NCI-H2196 (cell line): ENCODE measurements at regions not wholly inside any gene's neighbourhood (a gene's known extent, or its start where the extent isn't known, plus 50 kb on each side); places are given as distances from the start of the nearest gene placed in this dataset.
A peak's percentile ranks its signal among the peaks of the same experiment; 100 is the strongest.

Experiments used
- DNase-seq: peaks from one replicate; lab custom pipeline; 2025; ENCODE audit not compliant: unreplicated experiment; lab: John Stamatoyannopoulos, UW

GRCh38 chr16:6106061-6106460 is 1008.5 kb upstream of the EEF2KMT start:
- DNase-seq: no peak

GRCh38 chr16:6105115-6105514 is 1007.5 kb upstream of the EEF2KMT start:
- DNase-seq: no peak

- DNase-seq: no peak
Measured at GRCh38 chr16:6104428-6104827, 1006.8 kb upstream of the EEF2KMT start.

GRCh38 chr16:6103561-6103960 is 1006.0 kb upstream of the EEF2KMT start:
- DNase-seq: no peak

GRCh38 chr16:6099102-6099501 is 1001.5 kb upstream of the EEF2KMT start:
- no peak for DNase-seq

- no peak for DNase-seq
Measured at GRCh38 chr16:6096931-6097670, 999.5 kb upstream of the EEF2KMT start.

- DNase-seq: no peak
Measured at GRCh38 chr16:6095414-6095813, 997.8 kb upstream of the EEF2KMT start.

GRCh38 chr16:6091021-6091420 is 993.4 kb upstream of the EEF2KMT start:
- no peak for DNase-seq

DNA sequence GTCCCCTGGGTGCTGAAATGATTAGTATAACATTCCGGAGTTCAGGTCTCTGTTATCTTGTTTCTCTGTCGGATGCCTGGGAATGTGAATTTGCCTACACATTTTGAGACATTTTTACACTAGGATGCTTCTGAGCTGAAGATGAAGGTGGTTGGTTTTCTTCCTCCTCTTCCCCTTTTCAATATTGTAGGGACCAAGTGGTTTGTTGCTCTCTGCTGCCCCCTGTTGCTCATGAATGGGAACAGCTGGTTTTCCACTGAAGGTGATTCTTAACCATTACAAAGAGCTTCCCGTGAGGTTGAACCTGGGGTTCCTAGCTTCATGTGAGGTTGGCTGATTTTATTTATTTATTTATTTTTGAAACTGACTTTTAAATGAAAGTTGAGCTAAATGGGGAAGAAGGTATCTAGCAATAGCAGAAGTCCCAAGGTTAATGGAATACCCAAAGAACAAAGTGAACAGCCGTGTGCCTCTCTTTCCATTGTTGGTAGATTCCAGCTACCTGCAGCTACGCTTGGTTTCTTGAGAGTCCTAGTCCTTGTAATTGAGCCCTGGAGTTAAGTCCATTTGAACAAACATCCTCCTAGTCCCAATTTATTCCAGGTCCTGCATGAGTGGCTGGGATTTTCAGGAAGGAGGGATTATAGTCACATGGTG is 983.9 kb upstream of the EEF2KMT start:
- DNase-seq: peak; percentile 36

GRCh38 chr16:6076631-6077030 is 979.0 kb upstream of the EEF2KMT start:
- no peak for DNase-seq

GRCh38 chr16:6068063-6068462 is 970.5 kb upstream of the EEF2KMT start:
- DNase-seq: no peak

DNA sequence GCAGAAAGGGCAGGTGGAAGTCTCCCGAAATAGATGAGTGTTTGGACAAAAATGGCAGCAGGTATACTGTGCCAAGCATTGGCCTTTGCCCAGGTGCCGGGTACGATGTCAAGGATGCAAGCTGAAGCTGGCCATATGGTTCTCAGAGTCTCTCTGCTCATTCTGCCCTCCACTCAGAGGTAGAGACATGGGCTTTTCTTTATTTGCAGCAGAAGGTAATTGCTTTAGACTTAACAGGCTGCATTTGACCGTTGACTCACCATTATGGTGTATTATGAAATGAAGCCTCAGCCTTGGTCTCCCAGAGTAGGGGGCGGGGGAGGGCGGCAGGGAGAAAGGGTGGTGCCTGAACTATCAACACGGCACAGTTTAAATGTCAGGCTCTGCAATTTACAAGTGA is 969.1 kb upstream of the EEF2KMT start:
- DNase-seq: no peak

- no peak for DNase-seq
Measured at GRCh38 chr16:6063526-6063925, 965.9 kb upstream of the EEF2KMT start.

- no peak for DNase-seq
Measured at GRCh38 chr16:6059671-6060070, 962.1 kb upstream of the EEF2KMT start.

- no peak for DNase-seq
Measured at GRCh38 chr16:6057821-6058220, 960.2 kb upstream of the EEF2KMT start.

DNA sequence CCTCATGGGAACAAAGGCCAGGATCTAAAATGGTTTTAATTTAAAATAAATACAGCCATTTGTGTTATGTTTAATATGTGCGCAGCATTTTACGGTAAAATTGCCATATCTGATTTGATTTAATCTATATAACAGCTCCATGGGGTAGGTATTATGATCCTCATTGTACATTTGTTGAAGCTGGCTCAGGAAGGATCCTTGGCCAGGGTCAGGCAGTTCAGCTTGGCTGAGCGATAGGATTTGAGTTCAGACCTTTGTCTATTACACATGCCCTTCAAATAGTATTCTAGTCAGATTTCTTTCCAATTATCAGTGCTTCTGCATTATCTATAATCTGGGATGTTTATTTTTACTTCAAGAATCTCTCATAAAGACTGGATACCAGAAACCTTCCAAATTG is 950.4 kb upstream of the EEF2KMT start:
- no peak for DNase-seq

DNA sequence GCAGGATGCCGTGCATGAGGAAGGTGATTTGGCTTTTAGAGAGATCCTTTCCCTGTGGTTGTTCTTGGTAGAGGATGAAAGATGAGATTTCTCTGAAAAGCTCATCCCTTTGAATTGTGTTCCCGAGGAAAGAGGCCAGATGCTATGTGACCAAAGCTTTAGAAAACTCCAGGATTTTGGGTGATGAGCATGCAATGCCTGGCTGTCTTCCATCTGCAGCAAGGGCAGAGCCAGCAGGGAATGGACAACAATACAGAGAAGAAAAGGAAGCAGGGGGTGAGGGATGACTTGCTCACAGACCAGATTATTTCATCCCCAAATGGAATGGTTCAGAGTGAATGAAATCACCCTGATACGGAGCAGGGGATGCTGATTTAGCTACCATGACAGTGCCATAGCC is 949.7 kb upstream of the EEF2KMT start:
- DNase-seq: no peak

- no peak for DNase-seq
Measured at GRCh38 chr16:6038941-6039645, 941.5 kb upstream of the EEF2KMT start.

GRCh38 chr16:6035161-6035560 is 937.6 kb upstream of the EEF2KMT start:
- DNase-seq: no peak

- no peak for DNase-seq
Measured at GRCh38 chr16:6034511-6034910, 936.9 kb upstream of the EEF2KMT start.

DNA sequence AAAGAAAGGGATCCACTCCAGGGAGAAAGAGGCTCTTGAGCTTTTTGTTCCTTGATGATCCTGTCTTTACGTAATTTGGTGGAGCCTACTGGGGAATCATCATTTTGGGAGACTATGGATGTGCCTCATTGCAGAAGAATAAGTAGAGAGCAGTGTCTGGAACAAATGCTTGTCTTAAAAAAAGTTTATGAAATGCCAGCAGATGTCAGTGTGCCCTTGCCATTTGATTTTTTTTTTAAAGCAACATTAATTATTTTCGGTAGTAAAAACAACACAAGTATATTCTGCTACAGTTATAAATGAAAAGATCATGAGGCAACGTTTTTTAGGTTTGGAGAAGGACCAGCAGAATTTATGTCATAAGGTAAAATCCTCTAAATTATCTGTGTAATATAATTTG is 934.8 kb upstream of the EEF2KMT start:
- DNase-seq: no peak

GRCh38 chr16:6031567-6031966 is 934.0 kb upstream of the EEF2KMT start:
- DNase-seq: no peak
